GM23338 (cell line): ENCODE measurements at regions not wholly inside any gene's neighbourhood (a gene's known extent, or its start where the extent isn't known, plus 50 kb on each side); places are given as distances from the start of the nearest gene placed in this dataset.

Experiments used
- ATAC-seq: fragments of 200-7000 bp; cut with Tn5 transposase; 3 replicates; pipeline ENCODE4 v1.9.1; 2020
- DNase-seq: peaks from one replicate; pipeline ENCODE4 v3.0.0-alpha.2; 2015; ENCODE audit warnings: low spot score
- H2AFZ ChIP-seq: fragments of 200-600 bp; sonication (generic); 2 replicates; pipeline ENCODE4 v1.8.0; 2016; ENCODE audit warnings: antibody characterized with exemption, mild to moderate bottlenecking, moderate library complexity
- H3F3A ChIP-seq: fragments of 200-600 bp; sonication (generic); replicated peaks from 2 replicates; pipeline ENCODE4 v1.8.0; 2017; ENCODE audit warnings: antibody characterized with exemption, mixed run types, low read depth
- H3K27ac ChIP-seq: fragments of 200-600 bp; sonication (generic); 2 replicates; pipeline ENCODE4 v1.6.1; 2016; ENCODE audit warnings: low read depth
- H3K27me3 ChIP-seq: fragments of 200-600 bp; sonication (generic); 2 replicates; pipeline ENCODE4 v1.8.0; 2016; ENCODE audit warnings: mild to moderate bottlenecking, mixed run types, moderate library complexity; ENCODE audit not compliant: insufficient read depth
- H3K36me3 ChIP-seq: fragments of 200-600 bp; sonication (generic); 2 replicates; pipeline ENCODE4 v1.8.0; 2016; ENCODE audit warnings: mild to moderate bottlenecking; ENCODE audit not compliant: insufficient read depth
- H3K4me1 ChIP-seq: fragments of 200-600 bp; sonication (generic); 2 replicates; pipeline ENCODE4 v1.8.0; 2016; ENCODE audit warnings: mild to moderate bottlenecking, moderate library complexity; ENCODE audit not compliant: insufficient read depth
- H3K4me2 ChIP-seq: fragments of 200-600 bp; sonication (generic); 2 replicates; pipeline ENCODE4 v1.7.1; 2017; ENCODE audit warnings: mixed run types
- H3K4me3 ChIP-seq: fragments of 200-600 bp; sonication (generic); 2 replicates; pipeline ENCODE4 v1.6.1; 2016; ENCODE audit warnings: mixed run types
- H3K79me2 ChIP-seq: fragments of 200-600 bp; sonication (generic); replicated peaks from 2 replicates; pipeline ENCODE4 v1.8.0; 2017; ENCODE audit warnings: mild to moderate bottlenecking; ENCODE audit not compliant: insufficient read depth
- H3K9me2 ChIP-seq: fragments of 200-600 bp; sonication (generic); 2 replicates; pipeline ENCODE4 v1.8.0; 2017; ENCODE audit not compliant: insufficient read depth
- H4K20me1 ChIP-seq: fragments of 200-600 bp; sonication (generic); replicated peaks from 2 replicates; pipeline ENCODE4 v1.8.0; 2017; ENCODE audit warnings: mild to moderate bottlenecking; ENCODE audit not compliant: insufficient read depth
- H3K27ac Mint-ChIP-seq: 2 replicates; pipeline ENCODE4 v1.8.0; 2020; ENCODE audit warnings: inconsistent platforms, mild to moderate bottlenecking, moderate library complexity, mixed read lengths
- H3K27me3 Mint-ChIP-seq: 3 replicates; pipeline ENCODE4 v1.8.0; 2022; ENCODE audit warnings: low read depth, mild to moderate bottlenecking, moderate library complexity, mixed read lengths, inconsistent platforms; ENCODE audit not compliant: insufficient read depth, poor library complexity
- H3K36me3 Mint-ChIP-seq: 3 replicates; pipeline ENCODE4 v1.8.0; 2021; ENCODE audit warnings: low read depth, mild to moderate bottlenecking, inconsistent platforms, moderate library complexity, mixed read lengths
- H3K4me1 Mint-ChIP-seq: 3 replicates; pipeline ENCODE4 v1.8.0; 2020; ENCODE audit warnings: mild to moderate bottlenecking, inconsistent platforms, mixed read lengths
- H3K4me3 Mint-ChIP-seq: 3 replicates; pipeline ENCODE4 v1.8.0; 2021; ENCODE audit warnings: moderate library complexity, mild to moderate bottlenecking, inconsistent platforms, mixed read lengths
- H3K9me3 Mint-ChIP-seq: 3 replicates; pipeline ENCODE4 v1.8.0; 2020; ENCODE audit warnings: moderate library complexity, mild to moderate bottlenecking, inconsistent platforms, mixed read lengths
- CREB1 ChIP-seq: fragments of 250-450 bp; sonication (Bioruptor Pico); IDR thresholded peaks from 2 replicates; pipeline ENCODE4 v1.5.0; 2020; ENCODE audit warnings: low read depth, mild to moderate bottlenecking, moderate library complexity
- EZH2 ChIP-seq: fragments of 200-600 bp; sonication (generic); IDR thresholded peaks from one replicate; pipeline ENCODE4 v1.8.0; 2017; ENCODE audit warnings: antibody characterized with exemption, mild to moderate bottlenecking, low read depth; ENCODE audit not compliant: unreplicated experiment
- EZH2phosphoT487 ChIP-seq: fragments of 200-600 bp; sonication (generic); IDR thresholded peaks from one replicate; pipeline ENCODE4 v1.8.1; 2018; ENCODE audit warnings: antibody characterized with exemption; ENCODE audit not compliant: unreplicated experiment
- JUNB ChIP-seq: IDR thresholded peaks from one replicate; pipeline ENCODE4 v1.6.1; 2016; ENCODE audit warnings: antibody characterized with exemption; ENCODE audit not compliant: unreplicated experiment
- NANOG ChIP-seq: IDR thresholded peaks from 2 replicates; pipeline ENCODE4 v1.6.1; 2016; ENCODE audit warnings: antibody characterized with exemption, borderline replicate concordance
- POLR2AphosphoS5 ChIP-seq: IDR thresholded peaks from 2 replicates; pipeline ENCODE4 v1.6.1; 2016; ENCODE audit warnings: antibody characterized with exemption, low read depth
- STAT1 ChIP-seq: IDR thresholded peaks from one replicate; pipeline ENCODE4 v1.6.1; 2016; ENCODE audit warnings: antibody characterized with exemption; ENCODE audit not compliant: unreplicated experiment
- ZNF114 ChIP-seq: fragments of 250-450 bp; sonication (Bioruptor Pico); IDR thresholded peaks from 2 replicates; pipeline ENCODE4 v1.5.0; 2020; ENCODE audit warnings: mild to moderate bottlenecking, moderate library complexity
- ZNF331 ChIP-seq: fragments of 250-450 bp; sonication (Bioruptor Pico); IDR thresholded peaks from 2 replicates; pipeline ENCODE4 v1.5.0; 2020; ENCODE audit warnings: low read depth, mild to moderate bottlenecking, moderate library complexity
- TF ChIP-seq, protein P1 (sequence below): IDR thresholded peaks from 2 replicates; pipeline ENCODE4 v1.6.1; 2016; ENCODE audit warnings: antibody characterized with exemption
- TF ChIP-seq, protein P2 (sequence below): IDR thresholded peaks from one replicate; pipeline ENCODE4 v1.6.1; 2018; ENCODE audit warnings: antibody characterized with exemption; ENCODE audit not compliant: unreplicated experiment
- TF ChIP-seq, protein P3 (sequence below): fragments of 250-450 bp; sonication (Bioruptor Pico); IDR thresholded peaks from 2 replicates; pipeline ENCODE4 v1.5.0; 2020; ENCODE audit warnings: mild to moderate bottlenecking, moderate library complexity
- TF ChIP-seq, protein P4 (sequence below), 2 experiments: fragments of 200-600 bp in 1 of 2; sonication (generic) in 1 of 2; conservative IDR thresholded peaks; 2 replicates each; pipeline versions ENCODE4 v1.5.1 to v1.6.1; 2016 to 2017; ENCODE audit warnings: antibody characterized with exemption in 2 of 2, low read depth in 2 of 2, mild to moderate bottlenecking in 2 of 2, moderate library complexity in 1 of 2

DNA sequence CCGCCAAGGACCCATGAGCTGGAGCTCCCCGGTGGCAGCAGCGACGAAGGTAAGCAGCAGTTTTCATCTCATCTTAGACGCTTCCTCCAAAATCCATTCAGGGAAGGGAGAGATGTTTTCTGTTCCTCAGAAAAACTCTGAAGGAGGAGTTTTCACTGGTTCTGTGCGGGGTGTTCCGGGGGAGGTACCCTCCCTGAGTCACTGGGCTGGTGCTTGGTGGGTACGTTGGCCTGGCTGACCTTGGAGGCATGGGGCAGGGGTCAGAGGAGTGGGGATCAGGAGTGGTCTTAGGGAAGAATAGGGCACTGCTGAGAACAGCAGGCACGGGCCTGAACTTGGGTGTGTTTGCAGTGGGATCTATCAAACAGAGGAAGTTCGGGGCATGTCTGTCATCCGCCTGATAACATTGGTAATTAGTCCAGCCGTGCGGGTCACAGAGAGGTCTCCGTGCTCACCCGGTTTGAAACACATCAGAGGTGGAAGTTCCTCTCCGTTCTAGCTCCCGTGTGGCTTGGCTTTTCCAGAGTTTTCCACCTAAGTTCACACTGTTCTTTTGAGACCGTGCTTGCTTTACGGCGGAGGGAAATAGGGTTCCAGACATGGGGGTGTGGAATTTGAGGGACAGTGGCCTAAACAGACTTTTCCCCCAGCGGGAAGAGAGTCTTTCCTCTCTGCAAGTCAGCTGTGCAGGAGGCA, 59.6 kb upstream of the CIBAR2 start:
- Histone ChIP-seq H3K9me2 (no peaks in the 10 kb centered on the region), H4K20me1 (peaks cover 27% of the 10 kb centered on the region), H3K36me3 (no peaks in the 10 kb centered on the region), H3K4me2 (peak overlapping the region; percentile 74), H3F3A (peaks cover 12% of the 10 kb centered on the region; the same call in 1 of the 2 replicates), H3K27ac (no peak overlapping the region), H2AFZ (no peak overlapping the region), H3K27me3 (peaks cover 11% of the 10 kb centered on the region), H3K4me3 (peak overlapping the region; percentile 54; the same call in 1 of the 2 replicates), H3K4me1 (peaks cover 52% of the 10 kb centered on the region), H3K79me2 (peaks cover 57% of the 10 kb centered on the region)
- ATAC-seq (no peak), DNase-seq (no peak)
- peak overlapping the region; percentile 70 for H3K4me3 Mint-ChIP-seq
- H3K27ac Mint-ChIP-seq, result peak overlapping the region; percentile 66; the same call in 1 of the 2 replicates
- H3K9me3 Mint-ChIP-seq, result no peaks in the 10 kb centered on the region
- peaks cover 30% of the 10 kb centered on the region for H3K27me3 Mint-ChIP-seq
- H3K36me3 Mint-ChIP-seq, result peaks cover 22% of the 10 kb centered on the region
- peaks cover 74% of the 10 kb centered on the region for H3K4me1 Mint-ChIP-seq
- TF ChIP-seq EZH2, result no peak
- TF ChIP-seq, protein P1, sequence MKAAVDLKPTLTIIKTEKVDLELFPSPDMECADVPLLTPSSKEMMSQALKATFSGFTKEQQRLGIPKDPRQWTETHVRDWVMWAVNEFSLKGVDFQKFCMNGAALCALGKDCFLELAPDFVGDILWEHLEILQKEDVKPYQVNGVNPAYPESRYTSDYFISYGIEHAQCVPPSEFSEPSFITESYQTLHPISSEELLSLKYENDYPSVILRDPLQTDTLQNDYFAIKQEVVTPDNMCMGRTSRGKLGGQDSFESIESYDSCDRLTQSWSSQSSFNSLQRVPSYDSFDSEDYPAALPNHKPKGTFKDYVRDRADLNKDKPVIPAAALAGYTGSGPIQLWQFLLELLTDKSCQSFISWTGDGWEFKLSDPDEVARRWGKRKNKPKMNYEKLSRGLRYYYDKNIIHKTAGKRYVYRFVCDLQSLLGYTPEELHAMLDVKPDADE, result no peak
- TF ChIP-seq ZNF114 (CRISPR knock-in tag), result no peak
- TF ChIP-seq, protein P2, sequence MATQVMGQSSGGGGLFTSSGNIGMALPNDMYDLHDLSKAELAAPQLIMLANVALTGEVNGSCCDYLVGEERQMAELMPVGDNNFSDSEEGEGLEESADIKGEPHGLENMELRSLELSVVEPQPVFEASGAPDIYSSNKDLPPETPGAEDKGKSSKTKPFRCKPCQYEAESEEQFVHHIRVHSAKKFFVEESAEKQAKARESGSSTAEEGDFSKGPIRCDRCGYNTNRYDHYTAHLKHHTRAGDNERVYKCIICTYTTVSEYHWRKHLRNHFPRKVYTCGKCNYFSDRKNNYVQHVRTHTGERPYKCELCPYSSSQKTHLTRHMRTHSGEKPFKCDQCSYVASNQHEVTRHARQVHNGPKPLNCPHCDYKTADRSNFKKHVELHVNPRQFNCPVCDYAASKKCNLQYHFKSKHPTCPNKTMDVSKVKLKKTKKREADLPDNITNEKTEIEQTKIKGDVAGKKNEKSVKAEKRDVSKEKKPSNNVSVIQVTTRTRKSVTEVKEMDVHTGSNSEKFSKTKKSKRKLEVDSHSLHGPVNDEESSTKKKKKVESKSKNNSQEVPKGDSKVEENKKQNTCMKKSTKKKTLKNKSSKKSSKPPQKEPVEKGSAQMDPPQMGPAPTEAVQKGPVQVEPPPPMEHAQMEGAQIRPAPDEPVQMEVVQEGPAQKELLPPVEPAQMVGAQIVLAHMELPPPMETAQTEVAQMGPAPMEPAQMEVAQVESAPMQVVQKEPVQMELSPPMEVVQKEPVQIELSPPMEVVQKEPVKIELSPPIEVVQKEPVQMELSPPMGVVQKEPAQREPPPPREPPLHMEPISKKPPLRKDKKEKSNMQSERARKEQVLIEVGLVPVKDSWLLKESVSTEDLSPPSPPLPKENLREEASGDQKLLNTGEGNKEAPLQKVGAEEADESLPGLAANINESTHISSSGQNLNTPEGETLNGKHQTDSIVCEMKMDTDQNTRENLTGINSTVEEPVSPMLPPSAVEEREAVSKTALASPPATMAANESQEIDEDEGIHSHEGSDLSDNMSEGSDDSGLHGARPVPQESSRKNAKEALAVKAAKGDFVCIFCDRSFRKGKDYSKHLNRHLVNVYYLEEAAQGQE, result no peak
- no peak for TF ChIP-seq ZNF331
- TF ChIP-seq, protein P3, sequence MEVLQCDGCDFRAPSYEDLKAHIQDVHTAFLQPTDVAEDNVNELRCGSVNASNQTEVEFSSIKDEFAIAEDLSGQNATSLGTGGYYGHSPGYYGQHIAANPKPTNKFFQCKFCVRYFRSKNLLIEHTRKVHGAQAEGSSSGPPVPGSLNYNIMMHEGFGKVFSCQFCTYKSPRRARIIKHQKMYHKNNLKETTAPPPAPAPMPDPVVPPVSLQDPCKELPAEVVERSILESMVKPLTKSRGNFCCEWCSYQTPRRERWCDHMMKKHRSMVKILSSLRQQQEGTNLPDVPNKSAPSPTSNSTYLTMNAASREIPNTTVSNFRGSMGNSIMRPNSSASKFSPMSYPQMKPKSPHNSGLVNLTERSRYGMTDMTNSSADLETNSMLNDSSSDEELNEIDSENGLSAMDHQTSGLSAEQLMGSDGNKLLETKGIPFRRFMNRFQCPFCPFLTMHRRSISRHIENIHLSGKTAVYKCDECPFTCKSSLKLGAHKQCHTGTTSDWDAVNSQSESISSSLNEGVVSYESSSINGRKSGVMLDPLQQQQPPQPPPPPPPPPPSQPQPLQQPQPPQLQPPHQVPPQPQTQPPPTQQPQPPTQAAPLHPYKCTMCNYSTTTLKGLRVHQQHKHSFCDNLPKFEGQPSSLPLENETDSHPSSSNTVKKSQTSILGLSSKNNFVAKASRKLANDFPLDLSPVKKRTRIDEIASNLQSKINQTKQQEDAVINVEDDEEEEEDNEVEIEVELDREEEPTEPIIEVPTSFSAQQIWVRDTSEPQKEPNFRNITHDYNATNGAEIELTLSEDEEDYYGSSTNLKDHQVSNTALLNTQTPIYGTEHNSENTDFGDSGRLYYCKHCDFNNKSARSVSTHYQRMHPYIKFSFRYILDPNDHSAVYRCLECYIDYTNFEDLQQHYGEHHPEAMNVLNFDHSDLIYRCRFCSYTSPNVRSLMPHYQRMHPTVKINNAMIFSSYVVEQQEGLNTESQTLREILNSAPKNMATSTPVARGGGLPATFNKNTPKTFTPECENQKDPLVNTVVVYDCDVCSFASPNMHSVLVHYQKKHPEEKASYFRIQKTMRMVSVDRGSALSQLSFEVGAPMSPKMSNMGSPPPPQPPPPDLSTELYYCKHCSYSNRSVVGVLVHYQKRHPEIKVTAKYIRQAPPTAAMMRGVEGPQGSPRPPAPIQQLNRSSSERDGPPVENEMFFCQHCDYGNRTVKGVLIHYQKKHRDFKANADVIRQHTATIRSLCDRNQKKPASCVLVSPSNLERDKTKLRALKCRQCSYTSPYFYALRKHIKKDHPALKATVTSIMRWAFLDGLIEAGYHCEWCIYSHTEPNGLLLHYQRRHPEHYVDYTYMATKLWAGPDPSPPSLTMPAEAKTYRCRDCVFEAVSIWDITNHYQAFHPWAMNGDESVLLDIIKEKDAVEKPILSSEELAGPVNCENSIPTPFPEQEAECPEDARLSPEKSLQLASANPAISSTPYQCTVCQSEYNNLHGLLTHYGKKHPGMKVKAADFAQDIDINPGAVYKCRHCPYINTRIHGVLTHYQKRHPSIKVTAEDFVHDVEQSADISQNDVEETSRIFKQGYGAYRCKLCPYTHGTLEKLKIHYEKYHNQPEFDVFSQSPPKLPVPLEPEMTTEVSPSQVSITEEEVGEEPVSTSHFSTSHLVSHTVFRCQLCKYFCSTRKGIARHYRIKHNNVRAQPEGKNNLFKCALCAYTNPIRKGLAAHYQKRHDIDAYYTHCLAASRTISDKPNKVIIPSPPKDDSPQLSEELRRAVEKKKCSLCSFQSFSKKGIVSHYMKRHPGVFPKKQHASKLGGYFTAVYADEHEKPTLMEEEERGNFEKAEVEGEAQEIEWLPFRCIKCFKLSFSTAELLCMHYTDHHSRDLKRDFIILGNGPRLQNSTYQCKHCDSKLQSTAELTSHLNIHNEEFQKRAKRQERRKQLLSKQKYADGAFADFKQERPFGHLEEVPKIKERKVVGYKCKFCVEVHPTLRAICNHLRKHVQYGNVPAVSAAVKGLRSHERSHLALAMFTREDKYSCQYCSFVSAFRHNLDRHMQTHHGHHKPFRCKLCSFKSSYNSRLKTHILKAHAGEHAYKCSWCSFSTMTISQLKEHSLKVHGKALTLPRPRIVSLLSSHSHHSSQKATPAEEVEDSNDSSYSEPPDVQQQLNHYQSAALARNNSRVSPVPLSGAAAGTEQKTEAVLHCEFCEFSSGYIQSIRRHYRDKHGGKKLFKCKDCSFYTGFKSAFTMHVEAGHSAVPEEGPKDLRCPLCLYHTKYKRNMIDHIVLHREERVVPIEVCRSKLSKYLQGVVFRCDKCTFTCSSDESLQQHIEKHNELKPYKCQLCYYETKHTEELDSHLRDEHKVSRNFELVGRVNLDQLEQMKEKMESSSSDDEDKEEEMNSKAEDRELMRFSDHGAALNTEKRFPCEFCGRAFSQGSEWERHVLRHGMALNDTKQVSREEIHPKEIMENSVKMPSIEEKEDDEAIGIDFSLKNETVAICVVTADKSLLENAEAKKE, result no peak
- TF ChIP-seq CREB1 (CRISPR knock-in tag), result no peak
- no peak for TF ChIP-seq EZH2phosphoT487
- TF ChIP-seq, protein P4, sequence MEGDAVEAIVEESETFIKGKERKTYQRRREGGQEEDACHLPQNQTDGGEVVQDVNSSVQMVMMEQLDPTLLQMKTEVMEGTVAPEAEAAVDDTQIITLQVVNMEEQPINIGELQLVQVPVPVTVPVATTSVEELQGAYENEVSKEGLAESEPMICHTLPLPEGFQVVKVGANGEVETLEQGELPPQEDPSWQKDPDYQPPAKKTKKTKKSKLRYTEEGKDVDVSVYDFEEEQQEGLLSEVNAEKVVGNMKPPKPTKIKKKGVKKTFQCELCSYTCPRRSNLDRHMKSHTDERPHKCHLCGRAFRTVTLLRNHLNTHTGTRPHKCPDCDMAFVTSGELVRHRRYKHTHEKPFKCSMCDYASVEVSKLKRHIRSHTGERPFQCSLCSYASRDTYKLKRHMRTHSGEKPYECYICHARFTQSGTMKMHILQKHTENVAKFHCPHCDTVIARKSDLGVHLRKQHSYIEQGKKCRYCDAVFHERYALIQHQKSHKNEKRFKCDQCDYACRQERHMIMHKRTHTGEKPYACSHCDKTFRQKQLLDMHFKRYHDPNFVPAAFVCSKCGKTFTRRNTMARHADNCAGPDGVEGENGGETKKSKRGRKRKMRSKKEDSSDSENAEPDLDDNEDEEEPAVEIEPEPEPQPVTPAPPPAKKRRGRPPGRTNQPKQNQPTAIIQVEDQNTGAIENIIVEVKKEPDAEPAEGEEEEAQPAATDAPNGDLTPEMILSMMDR (conservative IDR thresholded peaks at IDR 0.05; ENCODE audit: low read depth in 2 of 2), result no peak
- TF ChIP-seq JUNB, result no peak
- TF ChIP-seq NANOG, result no peak
- TF ChIP-seq STAT1, result no peak
- no peak for TF ChIP-seq POLR2AphosphoS5
